GM12878 (cell line): ENCODE measurements at regions not wholly inside any gene's neighbourhood (a gene's known extent, or its start where the extent isn't known, plus 50 kb on each side); places are given as distances from the start of the nearest gene placed in this dataset.

Experiments
- ATF7 ChIP-seq: fragments of 450-650 bp; IDR thresholded peaks from 2 replicates; pipeline ENCODE4 v1.6.1; 2016; ENCODE audit warnings: low read depth, mild to moderate bottlenecking
- CHD2 ChIP-seq: IDR thresholded peaks from 2 replicates; pipeline ENCODE4 v1.6.1; 2011; ENCODE audit warnings: low read depth, low read length, improper control_type of control experiment, borderline replicate concordance
- FOXK2 ChIP-seq: fragments of 450-650 bp; IDR thresholded peaks from 2 replicates; pipeline ENCODE4 v1.6.1; 2017; ENCODE audit warnings: mild to moderate bottlenecking, moderate library complexity
- GABPA ChIP-seq: IDR thresholded peaks from 2 replicates; pipeline ENCODE4 v1.6.1; 2014; ENCODE audit warnings: antibody characterized with exemption, low read depth, mild to moderate bottlenecking, inconsistent platforms
- HDAC2 ChIP-seq: fragments of 200-600 bp; sonication (generic); IDR thresholded peaks from 2 replicates; pipeline ENCODE4 v1.6.1; 2017
- IKZF1 ChIP-seq: fragments of 450-650 bp; conservative IDR thresholded peaks from 2 replicates; pipeline ENCODE4 v1.6.1; 2017; ENCODE audit warnings: antibody characterized with exemption, mild to moderate bottlenecking
- JUNB ChIP-seq: IDR thresholded peaks from 2 replicates; pipeline ENCODE4 v1.6.1; 2016; ENCODE audit warnings: antibody characterized with exemption, mild to moderate bottlenecking
- MEF2A ChIP-seq: IDR thresholded peaks from 2 replicates; pipeline ENCODE4 v1.6.1; 2011; ENCODE audit warnings: low read depth, mild to moderate bottlenecking, low read length, moderate library complexity; ENCODE audit not compliant: insufficient read depth
- MTA2 ChIP-seq: fragments of 450-650 bp; IDR thresholded peaks from 2 replicates; pipeline ENCODE4 v1.6.1; 2016; ENCODE audit warnings: low read depth, mild to moderate bottlenecking, moderate library complexity
- NFIC ChIP-seq: IDR thresholded peaks from 2 replicates; pipeline ENCODE4 v1.6.1; 2012; ENCODE audit warnings: low read depth, mild to moderate bottlenecking, inconsistent platforms, low read length, moderate library complexity
- NR2F1 ChIP-seq: fragments of 450-650 bp; conservative IDR thresholded peaks from 2 replicates; pipeline ENCODE4 v1.6.1; 2017; ENCODE audit warnings: mild to moderate bottlenecking
- PML ChIP-seq: IDR thresholded peaks from 2 replicates; pipeline ENCODE4 v1.6.1; 2012; ENCODE audit warnings: low read length, inconsistent platforms
- POLR2AphosphoS2 ChIP-seq: IDR thresholded peaks from 2 replicates; pipeline ENCODE4 v1.6.1; 2011; ENCODE audit warnings: low read depth, mild to moderate bottlenecking, low read length, improper control_type of control experiment, moderate library complexity
- SMAD1 ChIP-seq: fragments of 450-650 bp; IDR thresholded peaks from 2 replicates; pipeline ENCODE4 v1.6.1; 2018; ENCODE audit warnings: mild to moderate bottlenecking, low read depth; ENCODE audit not compliant: partially characterized antibody
- SMC3 ChIP-seq: IDR thresholded peaks from 2 replicates; pipeline ENCODE4 v1.6.1; 2011; ENCODE audit warnings: low read length, improper control_type of control experiment, borderline replicate concordance
- STAT3 ChIP-seq: IDR thresholded peaks from 2 replicates; pipeline ENCODE4 v1.6.1; 2011; ENCODE audit warnings: low read depth, low read length, improper control_type of control experiment
- TCF3 ChIP-seq: IDR thresholded peaks from 2 replicates; pipeline ENCODE4 v1.6.1; 2012; ENCODE audit warnings: low read depth, mild to moderate bottlenecking, low read length, borderline replicate concordance; ENCODE audit not compliant: insufficient read depth
- YBX1 ChIP-seq: fragments of 450-650 bp; IDR thresholded peaks from 2 replicates; pipeline ENCODE4 v1.6.1; 2016; ENCODE audit warnings: antibody characterized with exemption
- ZSCAN29 ChIP-seq: fragments of 450-650 bp; IDR thresholded peaks from 2 replicates; pipeline ENCODE4 v1.6.1; 2017; ENCODE audit warnings: mild to moderate bottlenecking, moderate library complexity
- TF ChIP-seq, protein P1 (sequence below): fragments of 450-650 bp; IDR thresholded peaks from 2 replicates; pipeline ENCODE4 v1.6.1; 2017; ENCODE audit warnings: mild to moderate bottlenecking, moderate library complexity
- TF ChIP-seq, protein P2 (sequence below): fragments of 450-650 bp; IDR thresholded peaks from 2 replicates; pipeline ENCODE4 v1.6.1; 2017; ENCODE audit warnings: mild to moderate bottlenecking, low read depth, inconsistent platforms; ENCODE audit not compliant: poor library complexity, severe bottlenecking
- TF ChIP-seq, protein P3 (sequence below): fragments of 450-650 bp; IDR thresholded peaks from 2 replicates; pipeline ENCODE4 v1.6.1; 2016; ENCODE audit warnings: mild to moderate bottlenecking
- TF ChIP-seq, protein P4 (sequence below): IDR thresholded peaks from 2 replicates; pipeline ENCODE4 v1.6.1; 2011; ENCODE audit warnings: mild to moderate bottlenecking, low read depth, low read length, moderate library complexity; ENCODE audit not compliant: insufficient replicate concordance

GRCh38 chr7:121530227-121531174 is 134.4 kb upstream of the FAM3C start (continued):
- TF ChIP-seq, protein P1, sequence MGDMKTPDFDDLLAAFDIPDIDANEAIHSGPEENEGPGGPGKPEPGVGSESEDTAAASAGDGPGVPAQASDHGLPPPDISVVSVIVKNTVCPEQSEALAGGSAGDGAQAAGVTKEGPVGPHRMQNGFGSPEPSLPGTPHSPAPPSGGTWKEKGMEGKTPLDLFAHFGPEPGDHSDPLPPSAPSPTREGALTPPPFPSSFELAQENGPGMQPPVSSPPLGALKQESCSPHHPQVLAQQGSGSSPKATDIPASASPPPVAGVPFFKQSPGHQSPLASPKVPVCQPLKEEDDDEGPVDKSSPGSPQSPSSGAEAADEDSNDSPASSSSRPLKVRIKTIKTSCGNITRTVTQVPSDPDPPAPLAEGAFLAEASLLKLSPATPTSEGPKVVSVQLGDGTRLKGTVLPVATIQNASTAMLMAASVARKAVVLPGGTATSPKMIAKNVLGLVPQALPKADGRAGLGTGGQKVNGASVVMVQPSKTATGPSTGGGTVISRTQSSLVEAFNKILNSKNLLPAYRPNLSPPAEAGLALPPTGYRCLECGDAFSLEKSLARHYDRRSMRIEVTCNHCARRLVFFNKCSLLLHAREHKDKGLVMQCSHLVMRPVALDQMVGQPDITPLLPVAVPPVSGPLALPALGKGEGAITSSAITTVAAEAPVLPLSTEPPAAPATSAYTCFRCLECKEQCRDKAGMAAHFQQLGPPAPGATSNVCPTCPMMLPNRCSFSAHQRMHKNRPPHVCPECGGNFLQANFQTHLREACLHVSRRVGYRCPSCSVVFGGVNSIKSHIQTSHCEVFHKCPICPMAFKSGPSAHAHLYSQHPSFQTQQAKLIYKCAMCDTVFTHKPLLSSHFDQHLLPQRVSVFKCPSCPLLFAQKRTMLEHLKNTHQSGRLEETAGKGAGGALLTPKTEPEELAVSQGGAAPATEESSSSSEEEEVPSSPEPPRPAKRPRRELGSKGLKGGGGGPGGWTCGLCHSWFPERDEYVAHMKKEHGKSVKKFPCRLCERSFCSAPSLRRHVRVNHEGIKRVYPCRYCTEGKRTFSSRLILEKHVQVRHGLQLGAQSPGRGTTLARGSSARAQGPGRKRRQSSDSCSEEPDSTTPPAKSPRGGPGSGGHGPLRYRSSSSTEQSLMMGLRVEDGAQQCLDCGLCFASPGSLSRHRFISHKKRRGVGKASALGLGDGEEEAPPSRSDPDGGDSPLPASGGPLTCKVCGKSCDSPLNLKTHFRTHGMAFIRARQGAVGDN: 0 out of 2 replicates have a peak, but pooled peaks have one; percentile 20
- TF ChIP-seq POLR2AphosphoS2: no peak
- peak; percentile 100 for TF ChIP-seq NFIC
- TF ChIP-seq ZSCAN29: no peak
- peak; percentile 5; the same call in 1 of the 2 replicates for TF ChIP-seq SMC3
- TF ChIP-seq MTA2: peak; percentile 100
- TF ChIP-seq IKZF1: peak; percentile 95
- TF ChIP-seq, protein P2, sequence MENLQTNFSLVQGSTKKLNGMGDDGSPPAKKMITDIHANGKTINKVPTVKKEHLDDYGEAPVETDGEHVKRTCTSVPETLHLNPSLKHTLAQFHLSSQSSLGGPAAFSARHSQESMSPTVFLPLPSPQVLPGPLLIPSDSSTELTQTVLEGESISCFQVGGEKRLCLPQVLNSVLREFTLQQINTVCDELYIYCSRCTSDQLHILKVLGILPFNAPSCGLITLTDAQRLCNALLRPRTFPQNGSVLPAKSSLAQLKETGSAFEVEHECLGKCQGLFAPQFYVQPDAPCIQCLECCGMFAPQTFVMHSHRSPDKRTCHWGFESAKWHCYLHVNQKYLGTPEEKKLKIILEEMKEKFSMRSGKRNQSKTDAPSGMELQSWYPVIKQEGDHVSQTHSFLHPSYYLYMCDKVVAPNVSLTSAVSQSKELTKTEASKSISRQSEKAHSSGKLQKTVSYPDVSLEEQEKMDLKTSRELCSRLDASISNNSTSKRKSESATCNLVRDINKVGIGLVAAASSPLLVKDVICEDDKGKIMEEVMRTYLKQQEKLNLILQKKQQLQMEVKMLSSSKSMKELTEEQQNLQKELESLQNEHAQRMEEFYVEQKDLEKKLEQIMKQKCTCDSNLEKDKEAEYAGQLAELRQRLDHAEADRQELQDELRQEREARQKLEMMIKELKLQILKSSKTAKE: peak; percentile 98
- TF ChIP-seq GABPA: peak; percentile 77
- peak; percentile 96 for TF ChIP-seq ATF7
- peak; percentile 97; the same call in 1 of the 2 replicates for TF ChIP-seq STAT3
- TF ChIP-seq SMAD1: peak; percentile 96
- TF ChIP-seq TCF3: peak; percentile 78; the same call in 1 of the 2 replicates
- TF ChIP-seq NR2F1: peak; percentile 94
- peak; percentile 87 for TF ChIP-seq MEF2A
- TF ChIP-seq HDAC2: no peak
- TF ChIP-seq FOXK2: no peak
- peak; percentile 88 for TF ChIP-seq PML
- TF ChIP-seq YBX1: 0 out of 2 replicates have a peak, but pooled peaks have one; percentile 8
- TF ChIP-seq, protein P3, sequence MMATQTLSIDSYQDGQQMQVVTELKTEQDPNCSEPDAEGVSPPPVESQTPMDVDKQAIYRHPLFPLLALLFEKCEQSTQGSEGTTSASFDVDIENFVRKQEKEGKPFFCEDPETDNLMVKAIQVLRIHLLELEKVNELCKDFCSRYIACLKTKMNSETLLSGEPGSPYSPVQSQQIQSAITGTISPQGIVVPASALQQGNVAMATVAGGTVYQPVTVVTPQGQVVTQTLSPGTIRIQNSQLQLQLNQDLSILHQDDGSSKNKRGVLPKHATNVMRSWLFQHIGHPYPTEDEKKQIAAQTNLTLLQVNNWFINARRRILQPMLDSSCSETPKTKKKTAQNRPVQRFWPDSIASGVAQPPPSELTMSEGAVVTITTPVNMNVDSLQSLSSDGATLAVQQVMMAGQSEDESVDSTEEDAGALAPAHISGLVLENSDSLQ: peak; percentile 97
- TF ChIP-seq CHD2: peak; percentile 92
- peak; percentile 98 for TF ChIP-seq JUNB
- TF ChIP-seq, protein P4, sequence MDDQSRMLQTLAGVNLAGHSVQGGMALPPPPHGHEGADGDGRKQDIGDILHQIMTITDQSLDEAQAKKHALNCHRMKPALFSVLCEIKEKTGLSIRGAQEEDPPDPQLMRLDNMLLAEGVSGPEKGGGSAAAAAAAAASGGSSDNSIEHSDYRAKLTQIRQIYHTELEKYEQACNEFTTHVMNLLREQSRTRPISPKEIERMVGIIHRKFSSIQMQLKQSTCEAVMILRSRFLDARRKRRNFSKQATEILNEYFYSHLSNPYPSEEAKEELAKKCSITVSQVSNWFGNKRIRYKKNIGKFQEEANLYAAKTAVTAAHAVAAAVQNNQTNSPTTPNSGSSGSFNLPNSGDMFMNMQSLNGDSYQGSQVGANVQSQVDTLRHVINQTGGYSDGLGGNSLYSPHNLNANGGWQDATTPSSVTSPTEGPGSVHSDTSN: peak; percentile 89
